WTC11 (cell line): ENCODE measurements at regions not wholly inside any gene's neighbourhood (a gene's known extent, or its start where the extent isn't known, plus 50 kb on each side); places are given as distances from the start of the nearest gene placed in this dataset.
"Not testable (repeated sequence)": the region's sequence is repeated elsewhere in the genome, so short reads cannot be mapped to it uniquely, and the experiment has no call there.

ENCODE experiments used
- ATAC-seq: fragments of 200-7000 bp; cut with Tn5 transposase; 2 replicates; pipeline ENCODE4 v1.10.0; 2021; ENCODE audit warnings: mild to moderate bottlenecking, moderate library complexity
- CTCF ChIA-PET: fragments of 300-600 bp; sonication (Branson Sonifier 250); formaldehyde crosslinking; loops from one replicate; lab custom pipeline; 2021; ENCODE audit warnings: antibody characterized with exemption; lab: Charles Lee
- POLR2A ChIA-PET: fragments of 350-600 bp; sonication (Branson Sonifier 250); formaldehyde crosslinking; loops from one replicate; lab custom pipeline; 2021; ENCODE audit warnings: antibody characterized with exemption; lab: Charles Lee
- DNase-seq: peaks from one replicate; pipeline ENCODE4 v3.0.0; 2021; ENCODE audit warnings: low spot score
- H3K27ac Mint-ChIP-seq: 2 replicates; pipeline ENCODE4 v1.8.0; 2021; ENCODE audit warnings: mixed read lengths
- H3K27me3 Mint-ChIP-seq: 2 replicates; pipeline ENCODE4 v1.8.0; 2021; ENCODE audit warnings: low read depth, mild to moderate bottlenecking, moderate library complexity, mixed read lengths
- H3K36me3 Mint-ChIP-seq: 2 replicates; pipeline ENCODE4 v1.8.0; 2021; ENCODE audit warnings: mixed read lengths
- H3K4me1 Mint-ChIP-seq: 2 replicates; pipeline ENCODE4 v1.8.0; 2022; ENCODE audit warnings: mixed read lengths
- H3K4me3 Mint-ChIP-seq: 2 replicates; pipeline ENCODE4 v1.8.0; 2021; ENCODE audit warnings: mild to moderate bottlenecking, moderate library complexity, mixed read lengths
- H3K9me3 Mint-ChIP-seq: 2 replicates; pipeline ENCODE4 v1.8.0; 2021; ENCODE audit warnings: mixed read lengths
- CREM ChIP-seq: sonication (generic); formaldehyde crosslinking; IDR thresholded peaks from 2 replicates; pipeline ENCODE4 v1.8.1; 2022; ENCODE audit warnings: mild to moderate bottlenecking, missing genetic modification reagents, moderate library complexity
- ETV6 ChIP-seq: sonication (generic); formaldehyde crosslinking; IDR thresholded peaks from 2 replicates; pipeline ENCODE4 v1.8.1; 2022; ENCODE audit warnings: mild to moderate bottlenecking, missing genetic modification reagents
- FOXP1 ChIP-seq: sonication (generic); formaldehyde crosslinking; IDR thresholded peaks from 2 replicates; pipeline ENCODE4 v1.8.0; 2022; ENCODE audit warnings: missing genetic modification reagents, mild to moderate bottlenecking, moderate library complexity, borderline replicate concordance
- GTF2I ChIP-seq: fragments of 250-450 bp; sonication (Bioruptor Pico); conservative IDR thresholded peaks from 2 replicates; pipeline ENCODE4 v1.4.0; 2021; ENCODE audit warnings: mild to moderate bottlenecking
- IRF2 ChIP-seq: sonication (generic); formaldehyde crosslinking; IDR thresholded peaks from 2 replicates; pipeline ENCODE4 v1.8.0; 2022; ENCODE audit warnings: low read depth, missing genetic modification reagents, borderline replicate concordance
- JUN ChIP-seq: sonication (generic); formaldehyde crosslinking; IDR thresholded peaks from 2 replicates; pipeline ENCODE4 v1.8.0; 2023; ENCODE audit warnings: mild to moderate bottlenecking, missing genetic modification reagents
- MYBL2 ChIP-seq: sonication (generic); formaldehyde crosslinking; IDR thresholded peaks from 2 replicates; pipeline ENCODE4 v1.8.1; 2023; ENCODE audit warnings: mild to moderate bottlenecking, moderate library complexity, missing genetic modification reagents
- NFE2L1 ChIP-seq: sonication (generic); formaldehyde crosslinking; IDR thresholded peaks from 2 replicates; pipeline ENCODE4 v1.8.1; 2023; ENCODE audit warnings: missing genetic modification reagents
- NR1H2 ChIP-seq: sonication (generic); formaldehyde crosslinking; IDR thresholded peaks from 2 replicates; pipeline ENCODE4 v1.9.0; 2021; ENCODE audit warnings: mild to moderate bottlenecking, moderate library complexity, missing genetic modification reagents
- OVOL2 ChIP-seq: fragments of 250-450 bp; sonication (Bioruptor Pico); IDR thresholded peaks from 2 replicates; pipeline ENCODE4 v1.9.0; 2021; ENCODE audit warnings: mild to moderate bottlenecking, borderline replicate concordance
- RORB ChIP-seq: fragments of 250-450 bp; sonication (Bioruptor Pico); IDR thresholded peaks from 2 replicates; pipeline ENCODE4 v1.9.0; 2021; ENCODE audit warnings: mild to moderate bottlenecking
- SMAD3 ChIP-seq: sonication (generic); formaldehyde crosslinking; IDR thresholded peaks from 2 replicates; pipeline ENCODE4 v1.8.0; 2022; ENCODE audit warnings: missing genetic modification reagents, mild to moderate bottlenecking, borderline replicate concordance
- SMAD4 ChIP-seq: sonication (generic); formaldehyde crosslinking; IDR thresholded peaks from 2 replicates; pipeline ENCODE4 v1.8.0; 2022; ENCODE audit warnings: mild to moderate bottlenecking, missing genetic modification reagents
- SOX15 ChIP-seq: fragments of 250-450 bp; sonication (Bioruptor Pico); IDR thresholded peaks from 2 replicates; pipeline ENCODE4 v1.9.0; 2021; ENCODE audit warnings: mild to moderate bottlenecking
- SP1 ChIP-seq: sonication (generic); formaldehyde crosslinking; conservative IDR thresholded peaks from 2 replicates; pipeline ENCODE4 v1.8.1; 2022; ENCODE audit warnings: missing genetic modification reagents
- TEAD4 ChIP-seq: sonication (generic); formaldehyde crosslinking; IDR thresholded peaks from 2 replicates; pipeline ENCODE4 v1.8.0; 2022; ENCODE audit warnings: mild to moderate bottlenecking, missing genetic modification reagents
- ZNF263 ChIP-seq: sonication (generic); formaldehyde crosslinking; IDR thresholded peaks from 2 replicates; pipeline ENCODE4 v1.8.1; 2022; ENCODE audit warnings: low read depth, mild to moderate bottlenecking, moderate library complexity, missing genetic modification reagents
- TF ChIP-seq, protein P1 (sequence below): fragments of 250-450 bp; sonication (Bioruptor Pico); IDR thresholded peaks from 2 replicates; pipeline ENCODE4 v2.1.2; 2022; ENCODE audit warnings: mild to moderate bottlenecking, moderate library complexity
- TF ChIP-seq, protein P2 (sequence below): fragments of 250-450 bp; sonication (Bioruptor Pico); conservative IDR thresholded peaks from 2 replicates; pipeline ENCODE4 v1.9.0; 2021; ENCODE audit warnings: mild to moderate bottlenecking
- TF ChIP-seq, protein P3 (sequence below): sonication (generic); formaldehyde crosslinking; IDR thresholded peaks from 2 replicates; pipeline ENCODE4 v1.8.1; 2022; ENCODE audit warnings: mild to moderate bottlenecking, moderate library complexity, missing genetic modification reagents
- TF ChIP-seq, protein P4 (sequence below): sonication (generic); formaldehyde crosslinking; IDR thresholded peaks from 2 replicates; pipeline ENCODE4 v1.8.1; 2022; ENCODE audit warnings: low read depth, missing genetic modification reagents, borderline replicate concordance

DNA sequence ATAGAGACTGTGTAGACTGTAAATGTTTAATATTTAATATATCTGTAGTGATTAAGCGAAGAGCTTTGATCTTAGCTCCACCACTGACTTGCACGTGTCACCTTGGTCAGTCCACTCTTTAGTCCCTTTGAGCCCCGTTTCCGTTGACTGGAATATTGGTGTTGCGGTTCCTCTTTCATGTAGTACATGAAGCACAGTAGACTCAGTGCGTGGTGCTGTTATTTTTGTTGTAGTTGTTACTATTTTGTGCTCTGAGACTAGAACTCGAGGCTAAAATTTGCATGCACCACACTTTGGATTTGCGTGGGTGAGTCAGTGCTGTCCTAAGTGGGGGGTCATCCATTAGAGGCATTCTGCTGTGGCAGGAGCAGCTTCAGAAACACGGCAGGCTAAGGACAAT, 291.4 kb downstream of the QKI start:
- CTCF ChIA-PET: no interaction called here
- ATAC-seq (no peak), DNase-seq (no peak)
- Mint-ChIP-seq H3K4me3 (no peak overlapping the region), H3K9me3 (peaks cover 15% of the 10 kb centered on the region), H3K27ac (no peak overlapping the region), H3K4me1 (peaks cover 4% of the 10 kb centered on the region), H3K36me3 (no peaks in the 10 kb centered on the region), H3K27me3 (no peaks in the 10 kb centered on the region)
- POLR2A ChIA-PET: no interaction called here
- TF ChIP-seq NR1H2 (CRISPR knock-in tag): no peak
- no peak for TF ChIP-seq NFE2L1
- TF ChIP-seq SMAD3: no peak

DNA sequence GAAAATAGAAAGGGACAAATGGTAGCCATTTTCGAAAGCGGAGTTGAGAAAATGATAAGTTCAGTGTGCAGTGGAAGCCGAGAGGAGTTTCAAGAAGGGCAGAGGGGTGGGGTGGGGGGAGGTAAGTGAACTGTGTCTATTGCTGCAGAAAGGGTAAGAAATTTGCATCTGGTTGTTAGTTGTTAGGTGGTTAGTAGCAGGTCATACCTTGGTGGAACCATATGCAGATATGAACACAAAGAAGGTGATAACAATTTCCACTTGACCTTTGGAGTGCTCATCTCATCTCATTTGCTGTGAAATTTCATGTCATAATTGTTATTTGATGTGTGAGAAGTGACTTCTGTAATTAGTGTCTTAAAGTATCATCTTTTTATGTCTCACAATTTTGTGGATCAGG, 288.2 kb downstream of the QKI start:
- ChIA-PET POLR2A (no interaction called here), CTCF (no interaction called here)
- DNase-seq: no peak
- H3K9me3 Mint-ChIP-seq: peaks cover 26% of the 10 kb centered on the region
- H3K27me3 Mint-ChIP-seq: no peaks in the 10 kb centered on the region
- TF ChIP-seq FOXP1: no peak
- peaks cover 4% of the 10 kb centered on the region for H3K4me1 Mint-ChIP-seq
- no peak for ATAC-seq
- no peak overlapping the region for H3K27ac Mint-ChIP-seq
- no peak overlapping the region for H3K4me3 Mint-ChIP-seq
- no peaks in the 10 kb centered on the region for H3K36me3 Mint-ChIP-seq

DNA sequence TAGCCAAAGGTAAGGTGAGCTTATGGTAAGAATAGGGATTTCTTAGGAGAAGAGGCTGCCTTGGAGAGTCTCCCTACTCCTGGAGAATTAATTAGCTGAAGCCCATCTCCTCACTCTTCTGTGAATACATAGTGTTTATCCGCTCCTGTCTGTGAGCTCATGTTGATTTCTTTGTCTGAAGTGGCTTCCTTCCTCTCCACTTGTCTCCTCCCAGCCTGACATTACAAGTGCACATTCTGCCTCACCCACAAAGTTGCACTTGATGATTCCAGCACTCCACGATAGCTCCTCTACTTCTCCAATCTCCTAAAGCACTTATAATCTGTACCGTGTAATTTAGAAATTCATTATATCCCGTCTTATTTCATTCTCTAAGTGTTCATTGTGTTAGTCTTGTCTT, 287.2 kb downstream of the QKI start:
- no peaks in the 10 kb centered on the region for H3K27me3 Mint-ChIP-seq
- H3K4me3 Mint-ChIP-seq: no peak overlapping the region
- peaks cover 4% of the 10 kb centered on the region for H3K4me1 Mint-ChIP-seq
- POLR2A ChIA-PET: no interaction called here
- TF ChIP-seq CREM (CRISPR knock-in tag): no peak
- TF ChIP-seq, all 79 proteins: peak for 0
- DNase-seq: no peak
- Mint-ChIP-seq H3K36me3 (no peaks in the 10 kb centered on the region), H3K27ac (no peak overlapping the region), H3K9me3 (peaks cover 26% of the 10 kb centered on the region)
- CTCF ChIA-PET: no interaction called here
- no peak for ATAC-seq

DNA sequence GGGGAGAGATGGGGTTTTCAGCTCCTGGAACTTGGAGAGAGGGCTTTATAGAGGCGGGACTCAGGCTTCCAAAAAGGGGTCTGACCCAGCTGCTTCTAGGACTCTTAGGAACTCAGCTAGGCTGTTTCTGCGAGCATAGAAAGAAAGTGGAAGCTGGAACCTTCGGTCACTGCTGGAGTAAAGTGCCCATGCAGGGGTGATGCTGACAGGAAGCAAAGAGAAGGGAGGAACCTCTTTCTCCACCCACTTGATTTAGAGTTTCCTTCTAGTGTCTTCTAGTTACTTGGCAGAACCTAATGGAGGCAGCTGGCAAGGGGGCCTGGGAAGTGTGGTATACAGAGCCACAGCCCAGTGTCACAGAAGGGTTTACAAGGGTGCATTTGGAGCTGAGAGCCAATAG, 283.6 kb downstream of the QKI start:
- no peak overlapping the region for H3K4me3 Mint-ChIP-seq
- TF ChIP-seq, protein P1, sequence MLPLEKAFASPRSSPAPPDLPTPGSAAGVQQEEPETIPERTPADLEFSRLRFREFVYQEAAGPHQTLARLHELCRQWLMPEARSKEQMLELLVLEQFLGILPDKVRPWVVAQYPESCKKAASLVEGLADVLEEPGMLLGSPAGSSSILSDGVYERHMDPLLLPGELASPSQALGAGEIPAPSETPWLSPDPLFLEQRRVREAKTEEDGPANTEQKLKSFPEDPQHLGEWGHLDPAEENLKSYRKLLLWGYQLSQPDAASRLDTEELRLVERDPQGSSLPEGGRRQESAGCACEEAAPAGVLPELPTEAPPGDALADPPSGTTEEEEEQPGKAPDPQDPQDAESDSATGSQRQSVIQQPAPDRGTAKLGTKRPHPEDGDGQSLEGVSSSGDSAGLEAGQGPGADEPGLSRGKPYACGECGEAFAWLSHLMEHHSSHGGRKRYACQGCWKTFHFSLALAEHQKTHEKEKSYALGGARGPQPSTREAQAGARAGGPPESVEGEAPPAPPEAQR: no peak
- TF ChIP-seq SMAD4 (CRISPR knock-in tag) (no peak), JUN (CRISPR knock-in tag) (no peak), TEAD4 (CRISPR knock-in tag) (no peak), IRF2 (no peak), MYBL2 (no peak)
- TF ChIP-seq, protein P2, sequence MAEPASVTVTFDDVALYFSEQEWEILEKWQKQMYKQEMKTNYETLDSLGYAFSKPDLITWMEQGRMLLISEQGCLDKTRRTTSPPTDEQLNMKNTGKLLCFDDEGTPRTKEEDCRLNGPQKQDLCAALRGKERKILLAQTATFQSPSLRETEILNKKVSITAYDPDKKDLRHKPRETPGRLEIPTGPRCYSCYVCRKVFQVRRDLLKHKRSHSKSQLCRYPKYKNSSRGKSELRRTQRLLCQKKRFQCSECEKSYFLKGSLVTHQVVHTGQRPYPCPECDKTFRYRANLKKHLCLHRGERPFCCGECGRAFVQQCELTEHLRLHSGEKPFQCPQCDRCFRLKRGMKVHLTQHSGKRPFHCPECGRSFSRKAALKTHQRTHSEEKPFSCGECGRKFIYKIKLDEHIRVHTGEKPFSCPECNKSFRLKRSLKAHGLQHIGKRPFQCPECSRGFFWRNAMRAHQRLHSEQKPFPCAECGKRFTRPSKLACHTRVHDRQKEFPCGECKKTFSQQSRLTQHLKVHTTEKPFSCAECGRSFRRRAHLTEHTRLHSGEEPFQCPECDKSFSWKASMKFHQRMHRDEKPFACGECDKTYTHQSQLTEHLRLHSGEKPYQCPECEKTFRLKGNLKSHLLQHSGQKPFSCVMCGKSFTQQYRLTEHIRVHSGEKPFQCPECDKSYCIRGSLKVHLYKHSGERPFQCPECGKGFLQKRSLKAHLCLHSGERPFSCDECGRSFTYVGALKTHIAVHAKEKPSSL (CRISPR knock-in tag): no peak
- ATAC-seq (no peak), DNase-seq (no peak)
- no peaks in the 10 kb centered on the region for H3K36me3 Mint-ChIP-seq
- peaks cover 13% of the 10 kb centered on the region for H3K9me3 Mint-ChIP-seq
- POLR2A ChIA-PET: no interaction called here
- H3K27ac Mint-ChIP-seq: no peak overlapping the region
- H3K27me3 Mint-ChIP-seq: no peaks in the 10 kb centered on the region
- H3K4me1 Mint-ChIP-seq: no peaks in the 10 kb centered on the region
- CTCF ChIA-PET: no interaction called here

DNA sequence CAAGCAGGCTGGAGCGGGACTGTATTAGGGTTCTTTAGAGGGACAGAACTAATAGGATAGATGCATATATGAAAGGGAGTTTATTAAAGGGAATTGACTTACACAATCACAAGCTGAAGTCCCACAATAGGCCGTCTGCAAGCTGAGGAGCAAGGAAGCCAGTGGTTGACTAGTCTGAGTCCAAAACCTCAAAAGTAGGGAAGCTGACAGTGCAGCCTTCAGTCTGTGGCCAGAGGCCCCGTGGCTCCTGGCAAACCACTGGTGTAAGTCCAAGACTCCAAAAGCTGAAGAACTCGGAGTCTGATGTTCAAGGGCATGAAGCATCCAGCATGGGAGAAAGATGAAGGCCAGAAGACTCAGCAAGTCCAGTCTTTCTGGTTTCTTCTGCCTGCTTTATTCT, 281.8 kb downstream of the QKI start:
- ATAC-seq, H3K4me3 Mint-ChIP-seq, CTCF ChIA-PET, POLR2A ChIA-PET, H3K4me1 Mint-ChIP-seq, H3K27me3 Mint-ChIP-seq, H3K27ac Mint-ChIP-seq, H3K36me3 Mint-ChIP-seq, DNase-seq: not testable (repeated sequence)
- H3K9me3 Mint-ChIP-seq: peaks cover 10% of the 10 kb centered on the region

DNA sequence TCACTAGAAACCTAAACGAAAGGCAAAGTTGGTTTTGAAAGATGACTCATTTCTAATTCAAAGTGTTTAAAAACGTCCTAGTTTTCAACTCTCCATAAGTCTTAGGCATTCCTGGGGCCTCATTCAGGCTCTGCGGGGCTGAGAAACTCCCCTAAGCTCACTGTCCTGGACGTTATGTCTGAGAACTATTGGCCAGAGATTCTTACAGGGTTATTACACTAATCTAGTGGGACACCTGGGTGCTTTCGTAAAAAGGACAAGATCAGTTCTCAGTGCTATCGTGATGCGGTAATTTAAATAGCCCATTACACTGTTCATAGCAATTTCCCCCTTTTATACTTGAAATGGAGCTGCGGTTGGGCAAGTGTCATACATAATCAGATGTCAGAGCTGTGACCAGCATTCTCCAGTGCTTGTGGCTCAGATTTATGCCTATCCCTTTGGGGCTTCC, 280.9 kb downstream of the QKI start:
- POLR2A ChIA-PET: no interaction called here
- no peak for TF ChIP-seq GTF2I (CRISPR knock-in tag)
- TF ChIP-seq SOX15: no peak
- TF ChIP-seq ZNF263 (CRISPR knock-in tag): no peak
- no peak for TF ChIP-seq OVOL2
- no peak for TF ChIP-seq SP1 (CRISPR knock-in tag)
- TF ChIP-seq, protein P3, sequence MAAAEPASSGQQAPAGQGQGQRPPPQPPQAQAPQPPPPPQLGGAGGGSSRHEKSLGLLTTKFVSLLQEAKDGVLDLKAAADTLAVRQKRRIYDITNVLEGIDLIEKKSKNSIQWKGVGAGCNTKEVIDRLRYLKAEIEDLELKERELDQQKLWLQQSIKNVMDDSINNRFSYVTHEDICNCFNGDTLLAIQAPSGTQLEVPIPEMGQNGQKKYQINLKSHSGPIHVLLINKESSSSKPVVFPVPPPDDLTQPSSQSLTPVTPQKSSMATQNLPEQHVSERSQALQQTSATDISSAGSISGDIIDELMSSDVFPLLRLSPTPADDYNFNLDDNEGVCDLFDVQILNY: no peak
- no peak for TF ChIP-seq RORB
- no peak for TF ChIP-seq NR1H2 (CRISPR knock-in tag)
- TF ChIP-seq, protein P4, sequence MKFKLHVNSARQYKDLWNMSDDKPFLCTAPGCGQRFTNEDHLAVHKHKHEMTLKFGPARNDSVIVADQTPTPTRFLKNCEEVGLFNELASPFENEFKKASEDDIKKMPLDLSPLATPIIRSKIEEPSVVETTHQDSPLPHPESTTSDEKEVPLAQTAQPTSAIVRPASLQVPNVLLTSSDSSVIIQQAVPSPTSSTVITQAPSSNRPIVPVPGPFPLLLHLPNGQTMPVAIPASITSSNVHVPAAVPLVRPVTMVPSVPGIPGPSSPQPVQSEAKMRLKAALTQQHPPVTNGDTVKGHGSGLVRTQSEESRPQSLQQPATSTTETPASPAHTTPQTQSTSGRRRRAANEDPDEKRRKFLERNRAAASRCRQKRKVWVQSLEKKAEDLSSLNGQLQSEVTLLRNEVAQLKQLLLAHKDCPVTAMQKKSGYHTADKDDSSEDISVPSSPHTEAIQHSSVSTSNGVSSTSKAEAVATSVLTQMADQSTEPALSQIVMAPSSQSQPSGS (CRISPR knock-in tag): no peak
- no peak for TF ChIP-seq ETV6
- no peak for TF ChIP-seq TEAD4 (CRISPR knock-in tag)
- CTCF ChIA-PET: no interaction called here
- DNase-seq (no peak), ATAC-seq (no peak)
- no peaks in the 10 kb centered on the region for H3K4me1 Mint-ChIP-seq
- peaks cover 10% of the 10 kb centered on the region for H3K9me3 Mint-ChIP-seq
- H3K27ac Mint-ChIP-seq: no peak overlapping the region
- no peaks in the 10 kb centered on the region for H3K27me3 Mint-ChIP-seq
- no peak overlapping the region for H3K4me3 Mint-ChIP-seq
- no peaks in the 10 kb centered on the region for H3K36me3 Mint-ChIP-seq
